Lower lobe of right lung (tissue), 2 donors: ENCODE measurements at regions not wholly inside any gene's neighbourhood (a gene's known extent, or its start where the extent isn't known, plus 50 kb on each side); places are given as distances from the start of the nearest gene placed in this dataset.

ENCODE experiments used
- ATAC-seq, 2 donors: fragments of 200-7000 bp; cut with Tn5 transposase; one replicate each; pipeline ENCODE4 v1.9.1; 2020 to 2022; ENCODE audit warnings: mild to moderate bottlenecking in 2 of 2, moderate library complexity in 2 of 2
- DNase-seq: peaks from one replicate; pipeline ENCODE4 v3.0.0-alpha.2; 2020
- H3K27ac ChIP-seq: fragments of 200-600 bp; one replicate; pipeline ENCODE4 v1.8.0; 2022
- H3K27me3 ChIP-seq: fragments of 200-600 bp; one replicate; pipeline ENCODE4 v1.8.0; 2022; ENCODE audit warnings: low read depth
- H3K36me3 ChIP-seq: fragments of 200-600 bp; one replicate; pipeline ENCODE4 v1.8.0; 2022; ENCODE audit warnings: mild to moderate bottlenecking
- H3K4me1 ChIP-seq: fragments of 200-600 bp; one replicate; pipeline ENCODE4 v1.8.0; 2022
- H3K4me3 ChIP-seq: fragments of 200-600 bp; one replicate; pipeline ENCODE4 v1.8.0; 2022; ENCODE audit warnings: mild to moderate bottlenecking
- H3K9me3 ChIP-seq: fragments of 200-600 bp; one replicate; pipeline ENCODE4 v1.8.0; 2022
- CTCF ChIP-seq: fragments of 200-600 bp; IDR thresholded peaks from one replicate; pipeline ENCODE4 v1.8.0; 2022; ENCODE audit warnings: antibody characterized with exemption, mild to moderate bottlenecking
- intact Hi-C: fragments of 100-400 bp; cut with DNase I; formaldehyde crosslinking; loops from one replicate; pipeline ENCODE4 v1.11.0; 2022
- donor health status: DM: no; HTN: yes; CAD: no; lungs with severe emphysema.

DNA sequence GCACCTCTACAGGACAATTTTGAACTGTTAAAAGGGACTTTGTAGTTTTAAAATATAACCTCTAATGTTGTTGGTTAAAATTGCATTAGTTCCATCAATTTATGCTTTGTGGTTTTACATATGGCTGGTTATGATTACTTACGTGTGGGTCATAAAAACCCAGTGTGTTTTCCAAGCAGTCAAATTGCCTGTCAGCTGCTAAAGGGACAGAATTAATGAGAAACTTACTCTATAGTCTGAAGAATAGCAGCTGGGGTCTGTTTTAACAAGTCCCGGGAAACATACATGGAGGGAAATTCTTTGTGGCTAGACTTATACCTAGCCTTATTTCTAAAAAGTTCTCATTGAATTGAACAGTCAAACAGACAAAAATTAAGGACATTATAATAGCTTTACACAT lies 820.9 kb upstream of the ADGRL4 start:
- H3K9me3 ChIP-seq: no peaks in the 10 kb centered on the region
- H3K27ac ChIP-seq: no peak overlapping the region
- H3K36me3 ChIP-seq: no peaks in the 10 kb centered on the region
- no peak for ATAC-seq
- no peaks in the 10 kb centered on the region for H3K27me3 ChIP-seq
- intact Hi-C loops: no loop called here
- no peak for DNase-seq
- TF ChIP-seq CTCF: no peak
- H3K4me3 ChIP-seq: no peak overlapping the region
- no peaks in the 10 kb centered on the region for H3K4me1 ChIP-seq

DNA sequence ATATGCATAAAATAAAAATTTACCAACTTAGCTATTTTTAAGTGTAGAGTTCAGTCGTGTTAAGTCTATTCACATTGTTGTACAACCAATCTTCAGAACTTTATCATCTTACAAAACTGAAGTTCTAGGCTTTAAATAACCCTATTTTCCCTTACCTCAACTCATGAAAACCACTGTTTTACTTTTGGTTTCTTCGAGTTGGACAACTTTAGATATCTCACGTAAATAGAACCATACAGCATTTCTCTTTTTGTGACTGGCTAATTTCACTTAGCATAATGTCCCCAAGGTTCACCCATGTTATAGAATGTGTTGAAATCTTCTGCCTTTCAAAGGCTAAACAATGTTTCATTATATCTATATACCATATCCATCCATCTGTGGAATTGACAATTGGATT lies 819.0 kb upstream of the ADGRL4 start:
- no peak for TF ChIP-seq CTCF
- no peak for ATAC-seq
- intact Hi-C loops: no loop called here
- Histone ChIP-seq H3K4me3 (no peak overlapping the region), H3K4me1 (no peaks in the 10 kb centered on the region), H3K27me3 (no peaks in the 10 kb centered on the region), H3K27ac (no peak overlapping the region), H3K36me3 (no peaks in the 10 kb centered on the region), H3K9me3 (no peaks in the 10 kb centered on the region)
- no peak for DNase-seq

- ATAC-seq: no peak
- DNase-seq: no peak
- intact Hi-C loops: no loop called here
- H3K4me3 ChIP-seq: no peak overlapping the region
- no peaks in the 10 kb centered on the region for H3K27me3 ChIP-seq
- H3K27ac ChIP-seq: no peak overlapping the region
- no peaks in the 10 kb centered on the region for H3K4me1 ChIP-seq
- H3K9me3 ChIP-seq: no peaks in the 10 kb centered on the region
- no peak for TF ChIP-seq CTCF
- H3K36me3 ChIP-seq: no peaks in the 10 kb centered on the region
Measured at GRCh38 chr1:79822053-79822452, 815.5 kb upstream of the ADGRL4 start.

DNA sequence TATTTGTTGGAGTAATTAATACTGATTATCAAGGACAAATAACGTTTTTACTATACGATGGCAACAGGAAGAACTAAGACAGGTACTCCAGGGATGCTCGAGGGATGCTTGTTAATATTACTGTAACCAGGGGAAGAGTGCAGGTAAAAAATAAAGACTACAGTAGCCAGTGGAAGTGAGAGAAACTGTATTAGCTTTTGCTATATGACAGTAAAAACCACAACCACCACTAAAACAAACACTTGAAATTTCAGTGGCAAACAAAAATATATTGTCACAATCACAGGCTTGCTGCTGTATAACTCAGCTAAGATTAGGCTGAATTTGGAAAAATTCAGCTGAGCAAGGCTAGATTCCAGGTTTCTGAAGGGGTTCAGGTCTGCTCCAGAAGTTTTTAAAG lies 812.6 kb upstream of the ADGRL4 start:
- Histone ChIP-seq H3K9me3 (no peaks in the 10 kb centered on the region), H3K27ac (no peak overlapping the region), H3K36me3 (no peaks in the 10 kb centered on the region), H3K27me3 (no peaks in the 10 kb centered on the region), H3K4me1 (no peaks in the 10 kb centered on the region), H3K4me3 (no peak overlapping the region)
- intact Hi-C loops: no loop called here
- no peak for TF ChIP-seq CTCF
- ATAC-seq: no peak
- no peak for DNase-seq

- ATAC-seq: no peak
- TF ChIP-seq CTCF: no peak
- Histone ChIP-seq H3K27ac (no peak overlapping the region), H3K9me3 (no peaks in the 10 kb centered on the region), H3K36me3 (no peaks in the 10 kb centered on the region), H3K4me3 (no peak overlapping the region), H3K27me3 (no peaks in the 10 kb centered on the region), H3K4me1 (no peaks in the 10 kb centered on the region)
- intact Hi-C loops: no loop called here
- no peak for DNase-seq
Measured at GRCh38 chr1:79817031-79817560, 810.6 kb upstream of the ADGRL4 start.

DNA sequence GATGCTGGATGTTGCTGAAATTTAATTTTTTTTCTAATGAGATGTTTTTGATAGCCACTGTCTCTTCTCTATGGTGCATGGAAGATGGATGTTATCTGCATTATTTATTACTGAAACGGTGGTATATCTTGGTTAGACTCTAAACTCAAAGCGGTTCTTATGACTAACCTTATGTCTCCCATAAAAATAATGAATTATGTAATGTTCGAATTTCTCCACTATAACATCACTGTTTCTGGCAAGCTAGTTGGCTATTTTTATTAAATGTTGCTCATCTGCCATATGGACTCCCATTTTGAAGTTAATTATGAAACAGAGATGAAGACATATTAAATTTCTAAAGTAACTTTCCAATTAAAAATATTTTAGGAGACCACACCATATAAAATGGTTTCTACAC lies 808.6 kb upstream of the ADGRL4 start:
- no peak for ATAC-seq
- H3K36me3 ChIP-seq: no peaks in the 10 kb centered on the region
- H3K27ac ChIP-seq: no peak overlapping the region
- H3K27me3 ChIP-seq: no peaks in the 10 kb centered on the region
- no peak for TF ChIP-seq CTCF
- intact Hi-C loops: no loop called here
- no peaks in the 10 kb centered on the region for H3K9me3 ChIP-seq
- H3K4me3 ChIP-seq: no peak overlapping the region
- DNase-seq: no peak
- H3K4me1 ChIP-seq: no peaks in the 10 kb centered on the region
